NCI-H82 treated with DMSO at 0.1 percent for 48 hours (cell line): ENCODE measurements at regions not wholly inside any gene's neighbourhood (a gene's known extent, or its start where the extent isn't known, plus 50 kb on each side); places are given as distances from the start of the nearest gene placed in this dataset.
"Not testable (repeated sequence)": the region's sequence is repeated elsewhere in the genome, so short reads cannot be mapped to it uniquely, and the experiment has no call there.

Experiments used
- DNase-seq: peaks from one replicate; lab custom pipeline; 2025; ENCODE audit not compliant: unreplicated experiment; lab: John Stamatoyannopoulos, UW

- no peak for DNase-seq
Observed at GRCh38 chr4:111115881-111116280, 493.0 kb upstream of the PITX2 start.

GRCh38 chr4:111120191-111120590, 497.3 kb upstream of the PITX2 start:
- no peak for DNase-seq

GRCh38 chr4:111126340-111126739, 503.5 kb upstream of the PITX2 start:
- DNase-seq = no peak

GRCh38 chr4:111127841-111128240, 505.0 kb upstream of the PITX2 start:
- no peak for DNase-seq

- no peak for DNase-seq
Observed at GRCh38 chr4:111128327-111128726, 505.4 kb upstream of the PITX2 start.

- no peak for DNase-seq
Observed at GRCh38 chr4:111136438-111136837, 513.6 kb upstream of the PITX2 start.

- no peak for DNase-seq
Observed at GRCh38 chr4:111136967-111137366, 514.1 kb upstream of the PITX2 start.

GRCh38 chr4:111143510-111143909, 520.6 kb upstream of the PITX2 start:
- no peak for DNase-seq

GRCh38 chr4:111154934-111155333, 532.1 kb upstream of the PITX2 start:
- DNase-seq = no peak

GRCh38 chr4:111164556-111164955, 541.7 kb upstream of the PITX2 start:
- not testable (repeated sequence) for DNase-seq

- no peak for DNase-seq
Observed at GRCh38 chr4:111174331-111174730, 551.5 kb upstream of the PITX2 start.

- DNase-seq = no peak
Observed at GRCh38 chr4:111178231-111178630, 555.4 kb upstream of the PITX2 start.

GRCh38 chr4:111187108-111187507, 564.2 kb upstream of the PITX2 start:
- no peak for DNase-seq

GRCh38 chr4:111198446-111198845, 575.6 kb upstream of the PITX2 start:
- DNase-seq = peak; percentile 52

GRCh38 chr4:111204797-111205196, 581.9 kb upstream of the PITX2 start:
- no peak for DNase-seq

GRCh38 chr4:111208970-111209369, 586.1 kb upstream of the PITX2 start:
- no peak for DNase-seq

GRCh38 chr4:111209706-111210105, 586.8 kb upstream of the PITX2 start:
- DNase-seq = no peak

GRCh38 chr4:111210595-111210994, 587.7 kb upstream of the PITX2 start:
- no peak for DNase-seq

- DNase-seq = no peak
Observed at GRCh38 chr4:111213531-111213930, 590.7 kb upstream of the PITX2 start.

- DNase-seq = no peak
Observed at GRCh38 chr4:111214371-111214770, 591.5 kb upstream of the PITX2 start.

- DNase-seq = no peak
Observed at GRCh38 chr4:111215755-111216154, 592.9 kb upstream of the PITX2 start.

GRCh38 chr4:111216791-111217190, 593.9 kb upstream of the PITX2 start:
- no peak for DNase-seq

- DNase-seq = no peak
Observed at GRCh38 chr4:111221371-111221770, 598.5 kb upstream of the PITX2 start.

- no peak for DNase-seq
Observed at GRCh38 chr4:111228396-111228795, 605.5 kb upstream of the PITX2 start.
